PC-3 (cell line): ENCODE measurements at regions not wholly inside any gene's neighbourhood (a gene's known extent, or its start where the extent isn't known, plus 50 kb on each side); places are given as distances from the start of the nearest gene placed in this dataset.

Experiments
- ATAC-seq: fragments of 200-7000 bp; cut with Tn5 transposase; 2 replicates; pipeline ENCODE4 v1.9.1; 2020; ENCODE audit warnings: mild to moderate bottlenecking, moderate library complexity
- BruUV-seq: library from RNA; stranded (reverse); fragments of 400-500 nt; replicated peaks from 2 replicates; lab custom pipeline; 2021; lab: Mats Ljungman, UMichigan
- CTCF ChIA-PET: fragments of 300-600 bp; sonication (Branson Sonifier 250); formaldehyde crosslinking; loops from one replicate; lab custom pipeline; 2022; ENCODE audit warnings: antibody characterized with exemption; lab: Charles Lee
- POLR2A ChIA-PET: fragments of 300-600 bp; sonication (Branson Sonifier 250); formaldehyde crosslinking; loops from one replicate; lab custom pipeline; 2022; ENCODE audit warnings: antibody characterized with exemption; ENCODE audit not compliant: unreplicated experiment; lab: Charles Lee
- DNase-seq: peaks from one replicate; pipeline ENCODE4 v3.0.0-alpha.2; 2015
- H2AFZ ChIP-seq: fragments of 300-600 bp; sonication (generic); 2 replicates; pipeline ENCODE4 v1.6.0; 2016; ENCODE audit warnings: antibody characterized with exemption, low read length
- H3F3A ChIP-seq: fragments of 300-600 bp; sonication (generic); one replicate; pipeline ENCODE4 v1.6.0; 2017; ENCODE audit warnings: antibody characterized with exemption, low read length, control low read depth, mild to moderate bottlenecking; ENCODE audit not compliant: unreplicated experiment
- H3K27ac ChIP-seq: fragments of 300-600 bp; sonication (generic); 2 replicates; pipeline ENCODE4 v1.5.1; 2016; ENCODE audit warnings: mild to moderate bottlenecking, low read length
- H3K27me3 ChIP-seq: fragments of 300-600 bp; sonication (generic); 2 replicates; pipeline ENCODE4 v1.6.1; 2016; ENCODE audit warnings: low read length, mixed read lengths
- H3K36me3 ChIP-seq: fragments of 300-600 bp; sonication (generic); 2 replicates; pipeline ENCODE4 v1.6.1; 2016; ENCODE audit warnings: low read depth, mixed run types, low read length, mixed read lengths
- H3K4me1 ChIP-seq: fragments of 300-600 bp; sonication (generic); 2 replicates; pipeline ENCODE4 v1.5.1; 2016; ENCODE audit warnings: low read length; ENCODE audit not compliant: insufficient read depth
- H3K4me2 ChIP-seq: fragments of 300-600 bp; sonication (generic); 2 replicates; pipeline ENCODE4 v1.6.0; 2016; ENCODE audit warnings: low read length
- H3K4me3 ChIP-seq: fragments of 300-600 bp; sonication (generic); 2 replicates; pipeline ENCODE4 v1.5.1; 2016; ENCODE audit warnings: mild to moderate bottlenecking, low read length, mixed read lengths
- H3K79me2 ChIP-seq: fragments of 300-600 bp; sonication (generic); 2 replicates; pipeline ENCODE4 v1.6.1; 2017; ENCODE audit warnings: low read length, mixed read lengths
- H3K9ac ChIP-seq: fragments of 300-600 bp; sonication (generic); 2 replicates; pipeline ENCODE4 v1.6.0; 2016; ENCODE audit warnings: mild to moderate bottlenecking, low read length
- H3K9me2 ChIP-seq: fragments of 300-600 bp; sonication (generic); replicated peaks from 2 replicates; pipeline ENCODE4 v1.6.1; 2016; ENCODE audit warnings: mixed run types, low read length, mixed read lengths
- H3K9me3 ChIP-seq: fragments of 300-600 bp; sonication (generic); 2 replicates; pipeline ENCODE4 v1.6.1; 2016; ENCODE audit warnings: low read length, mixed read lengths
- H4K20me1 ChIP-seq: fragments of 300-600 bp; sonication (generic); 2 replicates; pipeline ENCODE4 v1.6.1; 2016; ENCODE audit warnings: low read length, mixed read lengths
- EZH2 ChIP-seq: fragments of 300-600 bp; sonication (generic); IDR thresholded peaks from one replicate; pipeline ENCODE4 v1.6.1; 2017; ENCODE audit warnings: antibody characterized with exemption, mild to moderate bottlenecking, low read length; ENCODE audit not compliant: unreplicated experiment
- EZH2phosphoT487 ChIP-seq: fragments of 300-600 bp; sonication (generic); IDR thresholded peaks from 2 replicates; pipeline ENCODE4 v1.6.1; 2018; ENCODE audit warnings: mild to moderate bottlenecking, antibody characterized with exemption, low read length, borderline replicate concordance
- intact Hi-C: fragments of 100-400 bp; cut with micrococcal nuclease; formaldehyde crosslinking; loops from 2 replicates; pipeline ENCODE4 v1.9.0; 2023
- TF ChIP-seq, protein P1 (sequence below): fragments of 300-600 bp; sonication (generic); conservative IDR thresholded peaks from 2 replicates; pipeline ENCODE4 v1.5.1; 2017; ENCODE audit warnings: antibody characterized with exemption, low read depth, mild to moderate bottlenecking, low read length

DNA sequence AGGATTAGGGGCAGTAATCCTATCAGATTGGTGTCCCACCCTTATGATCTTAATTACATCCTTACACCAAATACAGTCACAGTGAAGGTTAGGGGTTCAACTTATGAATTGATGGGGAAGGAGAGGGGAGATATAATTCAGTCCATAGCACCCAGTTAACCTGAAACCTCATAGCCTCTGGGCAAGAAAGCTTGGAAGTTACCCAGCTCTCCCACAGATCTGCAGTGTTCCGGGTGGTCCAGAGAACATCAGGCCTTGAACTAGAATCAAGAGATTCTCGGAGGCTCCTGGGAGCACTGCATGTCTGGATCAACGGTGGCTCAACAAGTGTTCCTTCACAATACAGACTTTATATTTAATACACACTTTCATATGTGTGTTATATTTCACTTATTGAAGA, 392.6 kb upstream of the MARCKS start:
- ChIA-PET POLR2A (no interaction called here), CTCF (no interaction called here)
- no peak for DNase-seq
- Histone ChIP-seq H3K4me2 (peak overlapping the region; percentile 11; the same call in 1 of the 2 replicates), H3K4me3 (no peak overlapping the region), H3F3A (no peaks in the 10 kb centered on the region), H3K36me3 (no peaks in the 10 kb centered on the region), H3K9me2 (no peaks in the 10 kb centered on the region), H3K79me2 (no peaks in the 10 kb centered on the region), H2AFZ (no peak overlapping the region), H3K4me1 (peaks cover 16% of the 10 kb centered on the region), H4K20me1 (no peaks in the 10 kb centered on the region), H3K27ac (0 out of 2 replicates have a peak overlapping the region, but pooled peaks have one; percentile 4), H3K9ac (no peak overlapping the region), H3K27me3 (no peaks in the 10 kb centered on the region), H3K9me3 (no peaks in the 10 kb centered on the region)
- intact Hi-C loops = no loop called here
- TF ChIP-seq, protein P1, sequence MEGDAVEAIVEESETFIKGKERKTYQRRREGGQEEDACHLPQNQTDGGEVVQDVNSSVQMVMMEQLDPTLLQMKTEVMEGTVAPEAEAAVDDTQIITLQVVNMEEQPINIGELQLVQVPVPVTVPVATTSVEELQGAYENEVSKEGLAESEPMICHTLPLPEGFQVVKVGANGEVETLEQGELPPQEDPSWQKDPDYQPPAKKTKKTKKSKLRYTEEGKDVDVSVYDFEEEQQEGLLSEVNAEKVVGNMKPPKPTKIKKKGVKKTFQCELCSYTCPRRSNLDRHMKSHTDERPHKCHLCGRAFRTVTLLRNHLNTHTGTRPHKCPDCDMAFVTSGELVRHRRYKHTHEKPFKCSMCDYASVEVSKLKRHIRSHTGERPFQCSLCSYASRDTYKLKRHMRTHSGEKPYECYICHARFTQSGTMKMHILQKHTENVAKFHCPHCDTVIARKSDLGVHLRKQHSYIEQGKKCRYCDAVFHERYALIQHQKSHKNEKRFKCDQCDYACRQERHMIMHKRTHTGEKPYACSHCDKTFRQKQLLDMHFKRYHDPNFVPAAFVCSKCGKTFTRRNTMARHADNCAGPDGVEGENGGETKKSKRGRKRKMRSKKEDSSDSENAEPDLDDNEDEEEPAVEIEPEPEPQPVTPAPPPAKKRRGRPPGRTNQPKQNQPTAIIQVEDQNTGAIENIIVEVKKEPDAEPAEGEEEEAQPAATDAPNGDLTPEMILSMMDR = no peak
- TF ChIP-seq EZH2phosphoT487 = no peak
- no peak for TF ChIP-seq EZH2
- BruUV-seq = no TSS peak
- ATAC-seq = peak; percentile 13

DNA sequence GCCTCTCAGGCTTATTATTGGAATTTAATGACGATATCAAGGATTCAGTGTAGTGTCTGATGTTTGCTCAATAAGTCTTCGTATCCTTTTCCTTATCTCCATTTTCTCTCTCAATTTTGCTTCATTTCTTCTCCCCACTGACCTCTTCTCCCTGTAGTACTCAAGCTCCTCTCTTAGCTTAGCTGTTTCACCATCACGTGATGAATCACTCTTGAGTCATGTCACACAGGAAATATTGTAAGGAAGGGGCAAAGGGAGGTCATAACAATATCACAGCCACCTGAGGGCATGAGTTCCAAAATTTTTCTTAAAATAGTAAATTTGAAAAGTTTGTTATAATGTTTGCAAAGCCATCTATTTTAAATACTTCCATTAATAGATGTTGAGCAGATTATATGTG, 392.2 kb upstream of the MARCKS start:
- no peaks in the 10 kb centered on the region for H3K9me3 ChIP-seq
- peak; percentile 77 for DNase-seq
- H3K27me3 ChIP-seq = no peaks in the 10 kb centered on the region
- no peak overlapping the region for H3K4me3 ChIP-seq
- no peaks in the 10 kb centered on the region for H3K36me3 ChIP-seq
- no TSS peak for BruUV-seq
- H4K20me1 ChIP-seq = no peaks in the 10 kb centered on the region
- H3K9ac ChIP-seq = no peak overlapping the region
- peak overlapping the region; percentile 11; the same call in 1 of the 2 replicates for H3K4me2 ChIP-seq
- H3K9me2 ChIP-seq = no peaks in the 10 kb centered on the region
- peak; percentile 89 for ATAC-seq
- peaks cover 16% of the 10 kb centered on the region for H3K4me1 ChIP-seq
- no peaks in the 10 kb centered on the region for H3F3A ChIP-seq
- ChIA-PET POLR2A (no interaction called here), CTCF (no interaction called here)
- no peaks in the 10 kb centered on the region for H3K79me2 ChIP-seq
- H2AFZ ChIP-seq = no peak overlapping the region
- H3K27ac ChIP-seq = 0 out of 2 replicates have a peak overlapping the region, but pooled peaks have one; percentile 4
- TF ChIP-seq, protein P1 = no peak
- no peak for TF ChIP-seq EZH2
- intact Hi-C loops = no loop called here

DNA sequence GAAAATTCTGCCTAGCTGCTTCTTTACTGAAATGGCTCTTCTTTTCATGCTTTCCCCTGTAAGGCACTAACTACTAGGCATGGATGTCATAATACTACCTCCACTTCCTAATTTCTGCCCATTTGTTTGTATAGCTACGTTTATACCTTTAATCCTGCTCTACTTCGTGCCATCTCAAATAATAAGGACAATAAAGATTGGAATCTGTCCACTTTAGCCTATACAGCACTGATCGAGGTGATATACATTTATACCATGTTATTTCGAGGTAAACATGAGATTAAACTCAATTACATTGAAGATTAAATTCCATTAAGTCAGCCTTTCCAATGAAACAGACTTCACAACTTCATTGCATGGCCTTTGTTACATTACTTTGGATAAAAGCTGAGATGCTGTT, 390.6 kb upstream of the MARCKS start:
- TF ChIP-seq, protein P1 = no peak
- no peak for TF ChIP-seq EZH2
- no peak for TF ChIP-seq EZH2phosphoT487
- intact Hi-C loops = no loop called here
- Histone ChIP-seq H3K4me2 (no peak overlapping the region), H3K27me3 (no peaks in the 10 kb centered on the region), H4K20me1 (no peaks in the 10 kb centered on the region), H3F3A (no peaks in the 10 kb centered on the region), H3K9me3 (no peaks in the 10 kb centered on the region), H3K4me3 (no peak overlapping the region), H3K9me2 (no peaks in the 10 kb centered on the region), H3K79me2 (no peaks in the 10 kb centered on the region), H3K36me3 (no peaks in the 10 kb centered on the region), H3K4me1 (peaks cover 16% of the 10 kb centered on the region), H2AFZ (no peak overlapping the region), H3K27ac (no peak overlapping the region), H3K9ac (no peak overlapping the region)
- BruUV-seq = no TSS peak
- no peak for DNase-seq
- ChIA-PET POLR2A (no interaction called here), CTCF (no interaction called here)
- ATAC-seq = no peak
